ENCODE measurements at regions not wholly inside any gene's neighbourhood (a gene's known extent, or its start where the extent isn't known, plus 50 kb on each side); places are given as distances from the start of the nearest gene placed in this dataset.
A peak's percentile ranks its signal among the peaks of the same experiment; 100 is the strongest.

DNA sequence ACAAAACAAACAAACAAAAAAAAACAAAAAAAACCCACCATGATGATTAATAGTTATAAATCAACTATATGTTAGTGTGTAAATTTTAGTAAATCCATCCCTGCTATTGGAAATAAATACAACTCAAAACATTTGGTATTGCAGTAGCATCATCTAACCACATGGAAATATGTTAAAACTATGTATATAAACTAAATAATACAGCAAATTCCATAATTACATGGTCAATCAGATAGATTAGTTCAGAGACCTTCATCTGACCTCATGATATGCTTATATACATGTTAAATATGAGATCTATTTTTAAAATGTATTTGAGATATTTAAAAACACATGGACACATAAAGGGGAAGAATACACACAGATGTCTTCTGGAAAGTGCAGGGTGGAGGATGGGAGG, 384.2 kb downstream of the TMX3 start:
- no peak for DNase-seq
- no peaks in the 10 kb centered on the region for H3K9me3 Mint-ChIP-seq
- no peaks in the 10 kb centered on the region for H3K27me3 Mint-ChIP-seq (ENCODE audit: insufficient read depth)
- H3K4me1 Mint-ChIP-seq (ENCODE audit: low read depth) = no peaks in the 10 kb centered on the region
- TF ChIP-seq, protein P1, sequence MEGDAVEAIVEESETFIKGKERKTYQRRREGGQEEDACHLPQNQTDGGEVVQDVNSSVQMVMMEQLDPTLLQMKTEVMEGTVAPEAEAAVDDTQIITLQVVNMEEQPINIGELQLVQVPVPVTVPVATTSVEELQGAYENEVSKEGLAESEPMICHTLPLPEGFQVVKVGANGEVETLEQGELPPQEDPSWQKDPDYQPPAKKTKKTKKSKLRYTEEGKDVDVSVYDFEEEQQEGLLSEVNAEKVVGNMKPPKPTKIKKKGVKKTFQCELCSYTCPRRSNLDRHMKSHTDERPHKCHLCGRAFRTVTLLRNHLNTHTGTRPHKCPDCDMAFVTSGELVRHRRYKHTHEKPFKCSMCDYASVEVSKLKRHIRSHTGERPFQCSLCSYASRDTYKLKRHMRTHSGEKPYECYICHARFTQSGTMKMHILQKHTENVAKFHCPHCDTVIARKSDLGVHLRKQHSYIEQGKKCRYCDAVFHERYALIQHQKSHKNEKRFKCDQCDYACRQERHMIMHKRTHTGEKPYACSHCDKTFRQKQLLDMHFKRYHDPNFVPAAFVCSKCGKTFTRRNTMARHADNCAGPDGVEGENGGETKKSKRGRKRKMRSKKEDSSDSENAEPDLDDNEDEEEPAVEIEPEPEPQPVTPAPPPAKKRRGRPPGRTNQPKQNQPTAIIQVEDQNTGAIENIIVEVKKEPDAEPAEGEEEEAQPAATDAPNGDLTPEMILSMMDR (IDR thresholded peaks at IDR 0.05) = peak; percentile 65
- no peak overlapping the region for H3K27ac Mint-ChIP-seq
- H3K36me3 Mint-ChIP-seq (ENCODE audit: low read depth) = no peaks in the 10 kb centered on the region
- no peak overlapping the region for H3K4me3 Mint-ChIP-seq

DNA sequence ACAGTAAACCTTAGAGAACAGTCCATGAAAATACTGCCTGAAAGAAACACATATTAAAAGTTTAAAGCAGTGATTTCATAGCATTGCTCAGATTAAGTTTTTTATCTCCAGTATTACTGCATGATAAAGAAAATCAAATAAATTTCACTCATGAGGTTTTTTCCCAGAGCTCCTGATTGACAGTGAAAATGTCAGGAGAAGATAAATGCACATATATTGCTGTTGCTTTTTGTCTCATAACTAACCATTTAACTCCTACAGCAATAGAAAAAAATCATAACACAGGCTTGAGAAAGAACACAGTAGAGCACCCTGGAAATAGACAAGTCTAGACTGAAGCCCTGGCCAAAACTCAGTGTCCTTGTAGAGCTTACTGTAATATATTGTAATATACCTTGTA, 391.0 kb downstream of the TMX3 start:
- Mint-ChIP-seq H3K4me1 (ENCODE audit: low read depth) (peaks cover 6% of the 10 kb centered on the region; the same call in 1 of the 2 replicates), H3K27me3 (ENCODE audit: insufficient read depth) (no peaks in the 10 kb centered on the region; the same call in 1 of the 2 replicates), H3K9me3 (no peaks in the 10 kb centered on the region), H3K27ac (no peak overlapping the region), H3K36me3 (ENCODE audit: low read depth) (0 out of 2 replicates have a peak, but pooled peaks cover 2% of the 10 kb centered on the region), H3K4me3 (no peak overlapping the region)
- TF ChIP-seq, protein P1 (IDR thresholded peaks at IDR 0.05) = no peak
- no peak for DNase-seq

DNA sequence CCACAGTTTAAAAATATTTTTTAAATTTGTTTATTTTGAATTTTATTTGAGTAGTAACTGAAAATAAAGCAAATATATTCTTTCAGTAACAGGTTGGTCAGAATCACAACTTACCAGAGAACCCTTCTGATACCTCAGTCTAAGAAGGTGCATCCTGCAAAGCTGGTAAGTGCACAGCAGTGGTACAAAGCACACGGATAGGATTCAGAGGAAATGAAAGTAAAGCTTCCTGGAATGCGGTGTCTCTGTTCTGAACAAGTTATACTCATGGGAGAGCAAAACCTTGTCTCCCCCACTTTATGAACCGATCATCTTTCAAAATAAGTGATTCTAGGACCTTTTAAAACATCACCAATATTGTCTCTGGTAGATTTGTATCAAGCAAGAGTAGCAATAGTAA, 398.3 kb downstream of the TMX3 start:
- H3K36me3 Mint-ChIP-seq (ENCODE audit: low read depth) = peaks cover 8% of the 10 kb centered on the region; the same call in 1 of the 2 replicates
- H3K27ac Mint-ChIP-seq = peak overlapping the region; percentile 86
- H3K9me3 Mint-ChIP-seq = no peaks in the 10 kb centered on the region
- H3K27me3 Mint-ChIP-seq (ENCODE audit: insufficient read depth) = no peaks in the 10 kb centered on the region; the same call in 1 of the 2 replicates
- peak overlapping the region; percentile 88 for H3K4me3 Mint-ChIP-seq
- TF ChIP-seq, protein P1 (IDR thresholded peaks at IDR 0.05) = no peak
- H3K4me1 Mint-ChIP-seq (ENCODE audit: low read depth) = peaks cover 41% of the 10 kb centered on the region
- peak; percentile 0 for DNase-seq

DNA sequence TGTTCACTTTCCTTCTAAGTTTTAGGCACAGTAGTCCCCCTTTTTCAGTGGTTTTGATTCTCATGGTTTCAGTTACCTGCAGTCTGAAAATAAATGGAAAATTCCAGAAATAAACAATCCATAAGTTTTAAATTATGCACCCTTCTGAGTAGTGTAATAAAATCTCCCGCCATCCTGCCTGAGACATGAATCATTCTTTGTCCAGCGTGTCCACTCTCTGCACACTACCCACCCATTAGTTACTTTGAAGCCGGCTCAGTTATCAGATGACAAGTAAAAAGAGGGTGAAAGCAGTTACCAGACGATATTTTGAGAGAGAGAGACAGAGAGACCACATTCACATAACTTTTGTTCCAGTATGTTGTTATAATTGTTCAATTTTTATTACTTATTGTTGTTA, 400.5 kb downstream of the TMX3 start:
- H3K36me3 Mint-ChIP-seq (ENCODE audit: low read depth) = peaks cover 8% of the 10 kb centered on the region; the same call in 1 of the 2 replicates
- peaks cover 41% of the 10 kb centered on the region for H3K4me1 Mint-ChIP-seq (ENCODE audit: low read depth)
- H3K27me3 Mint-ChIP-seq (ENCODE audit: insufficient read depth) = no peaks in the 10 kb centered on the region
- H3K9me3 Mint-ChIP-seq = no peaks in the 10 kb centered on the region
- H3K4me3 Mint-ChIP-seq = peak overlapping the region; percentile 28
- H3K27ac Mint-ChIP-seq = peak overlapping the region; percentile 47
- TF ChIP-seq, protein P1 (IDR thresholded peaks at IDR 0.05) = no peak
- peak; percentile 26 for DNase-seq

DNA sequence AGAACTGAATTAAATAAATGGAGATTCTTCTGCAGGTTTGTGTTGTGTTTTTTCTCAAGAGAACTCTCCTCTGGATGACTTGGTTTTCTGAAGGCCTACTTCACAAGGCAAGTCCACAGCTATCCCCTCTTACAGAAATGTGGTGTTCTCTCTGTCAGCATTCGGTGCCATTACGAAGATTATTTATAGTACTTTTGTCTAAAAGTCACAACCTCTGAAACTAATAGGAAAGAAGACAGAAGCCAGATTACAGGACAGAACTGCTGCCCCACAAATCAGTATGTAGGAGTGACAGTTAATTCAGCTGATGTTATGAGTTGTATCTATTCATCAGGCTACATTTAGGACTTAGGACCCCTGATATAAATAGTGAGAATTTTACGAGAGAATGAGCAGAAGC, 413.5 kb downstream of the TMX3 start:
- Mint-ChIP-seq H3K4me3 (no peak overlapping the region), H3K27me3 (ENCODE audit: insufficient read depth) (peaks cover 2% of the 10 kb centered on the region; the same call in 1 of the 2 replicates), H3K9me3 (no peaks in the 10 kb centered on the region), H3K27ac (no peak overlapping the region), H3K4me1 (ENCODE audit: low read depth) (no peaks in the 10 kb centered on the region), H3K36me3 (ENCODE audit: low read depth) (peaks cover 7% of the 10 kb centered on the region)
- TF ChIP-seq, protein P1 (IDR thresholded peaks at IDR 0.05) = no peak
- DNase-seq = no peak

DNA sequence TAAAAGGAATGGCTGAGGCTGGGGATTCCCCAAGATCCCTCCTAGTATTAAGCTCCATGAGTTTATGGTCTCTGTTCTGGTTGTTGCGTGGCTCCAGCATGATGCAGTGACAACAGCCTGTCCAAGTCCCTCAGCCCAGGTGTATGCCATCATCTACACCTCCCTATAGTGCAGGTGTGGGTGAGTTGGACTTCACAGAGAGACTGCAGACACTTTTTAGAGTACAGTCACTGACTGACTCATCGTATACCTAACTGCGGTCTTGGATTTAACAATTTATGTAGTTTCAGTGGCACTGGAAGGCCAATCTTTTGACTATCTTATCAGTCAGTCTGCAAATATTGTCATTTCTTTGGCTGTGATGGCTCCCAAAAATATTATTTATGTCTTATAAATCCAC, 415.0 kb downstream of the TMX3 start:
- 0 out of 2 replicates have a peak, but pooled peaks cover 2% of the 10 kb centered on the region for H3K9me3 Mint-ChIP-seq
- H3K36me3 Mint-ChIP-seq (ENCODE audit: low read depth) = no peaks in the 10 kb centered on the region; the same call in 1 of the 2 replicates
- no peak overlapping the region for H3K4me3 Mint-ChIP-seq
- TF ChIP-seq, protein P1 (IDR thresholded peaks at IDR 0.05) = no peak
- H3K27ac Mint-ChIP-seq = no peak overlapping the region
- H3K4me1 Mint-ChIP-seq (ENCODE audit: low read depth) = no peaks in the 10 kb centered on the region
- H3K27me3 Mint-ChIP-seq (ENCODE audit: insufficient read depth) = peaks cover 2% of the 10 kb centered on the region; the same call in 1 of the 2 replicates
- DNase-seq = no peak

Measured in HFFc6 (cell line).